GM12892 (cell line): ENCODE measurements at regions not wholly inside any gene's neighbourhood (a gene's known extent, or its start where the extent isn't known, plus 50 kb on each side); places are given as distances from the start of the nearest gene placed in this dataset.
A peak's percentile ranks its signal among the peaks of the same experiment; 100 is the strongest.

Experiments used
- DNase-seq: peaks from one replicate; pipeline ENCODE4 v3.0.0; 2011; ENCODE audit not compliant: insufficient read length
- FAIRE-seq: peaks from 2 replicates; lab custom pipeline; 2011; peaks lifted over from hg19 to GRCh38; lab: Jason Lieb, UNC
- POLR2A ChIP-seq: IDR thresholded peaks from 2 replicates; pipeline ENCODE4 v1.6.1; 2011; ENCODE audit warnings: low read depth, low read length, control low read depth
- POLR2AphosphoS5 ChIP-seq: IDR thresholded peaks from 2 replicates; pipeline ENCODE4 v1.6.1; 2011; ENCODE audit warnings: low read depth, low read length, control low read depth
- TAF1 ChIP-seq: IDR thresholded peaks from 2 replicates; pipeline ENCODE4 v1.6.1; 2011; ENCODE audit warnings: low read depth, mild to moderate bottlenecking, control low read depth, low read length, borderline replicate concordance

DNA sequence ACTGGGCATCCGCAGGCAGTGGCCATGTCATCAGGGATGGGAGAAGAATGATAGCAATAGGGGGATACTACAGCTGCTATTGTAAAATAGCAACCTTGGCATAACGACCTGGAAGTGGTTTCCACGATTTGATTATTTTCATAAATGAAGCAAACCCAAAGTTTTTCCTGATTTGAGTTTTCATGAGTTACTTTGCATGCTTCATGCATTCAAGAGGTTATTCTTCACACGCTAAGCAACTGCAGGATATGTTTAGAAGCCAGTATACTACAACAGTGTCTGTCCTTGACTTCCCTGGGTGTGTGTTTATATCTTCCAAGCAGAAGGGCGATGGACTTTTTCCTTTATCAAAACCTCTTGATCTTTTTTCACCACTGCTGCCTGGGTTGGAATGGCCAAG, 281.1 kb upstream of the DUSP10 start:
- no peak for DNase-seq
- FAIRE-seq: no peak
- TF ChIP-seq TAF1 (no peak), POLR2AphosphoS5 (no peak), POLR2A (no peak)

DNA sequence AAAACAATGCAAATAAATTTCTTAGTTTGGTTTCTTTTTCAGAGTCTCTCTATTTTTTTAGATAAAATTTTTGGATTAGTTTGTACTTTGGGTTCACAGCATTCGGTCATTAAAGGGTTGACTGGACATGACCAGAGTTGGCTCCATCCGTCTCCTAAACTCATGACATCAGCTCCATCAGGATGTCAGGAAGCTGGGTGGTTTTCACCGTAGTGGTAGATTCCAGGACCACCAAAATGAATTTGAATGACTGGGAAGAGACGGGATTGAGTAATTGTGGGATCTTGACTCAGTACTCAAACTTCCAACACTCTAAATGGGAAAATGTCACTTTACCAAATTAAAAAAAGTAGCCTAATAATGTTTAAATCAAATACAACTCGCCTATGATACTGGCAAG, 279.2 kb upstream of the DUSP10 start:
- DNase-seq: no peak

DNA sequence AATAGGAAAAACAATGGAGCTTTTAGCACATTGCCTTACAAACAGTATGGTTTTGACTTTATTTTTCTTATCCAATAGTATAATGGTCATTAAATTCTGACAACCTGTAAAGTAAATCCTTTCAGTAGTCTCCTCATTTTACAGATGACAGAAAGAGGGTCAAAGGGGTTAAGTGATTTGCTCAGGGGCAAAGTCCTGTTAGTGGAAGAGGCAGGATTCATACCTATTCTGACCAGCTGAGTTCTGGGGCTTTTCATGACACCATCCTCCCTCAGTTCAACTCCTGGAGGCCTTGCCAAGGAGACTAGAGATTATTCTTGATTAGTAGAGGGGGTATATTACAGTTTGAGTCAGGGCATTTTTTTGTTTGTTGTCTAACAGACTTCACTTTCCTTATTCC, 278.7 kb upstream of the DUSP10 start:
- FAIRE-seq (no peak), DNase-seq (no peak)
- no peak for TF ChIP-seq POLR2A
- no peak for TF ChIP-seq TAF1
- TF ChIP-seq POLR2AphosphoS5: no peak

More for the DNA sequence above, 279.2 kb upstream of the DUSP10 start:
- TF ChIP-seq POLR2AphosphoS5: no peak
- no peak for TF ChIP-seq POLR2A
- TF ChIP-seq TAF1: no peak
- FAIRE-seq: no peak

DNA sequence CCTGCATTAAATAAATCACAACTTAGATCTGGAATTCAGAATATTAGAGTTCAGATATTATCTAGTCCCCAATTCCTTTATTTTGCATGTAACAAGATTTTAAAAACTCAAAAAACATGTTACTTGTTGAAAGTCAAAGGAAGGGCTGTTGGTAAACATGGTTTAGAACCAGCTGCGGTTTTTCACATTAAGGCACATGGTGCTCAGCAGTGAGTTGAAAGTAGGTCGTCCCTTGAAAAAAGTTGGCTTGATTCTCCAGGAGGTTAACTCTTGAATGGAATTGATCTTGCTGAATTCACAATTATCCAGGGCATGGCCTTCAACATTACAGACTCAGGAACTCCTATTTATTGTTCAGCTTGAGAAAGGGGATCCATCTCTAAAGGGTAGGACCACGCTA, 277.1 kb upstream of the DUSP10 start:
- FAIRE-seq (no peak), DNase-seq (no peak)
- TF ChIP-seq POLR2AphosphoS5 (no peak), POLR2A (no peak), TAF1 (no peak)

DNA sequence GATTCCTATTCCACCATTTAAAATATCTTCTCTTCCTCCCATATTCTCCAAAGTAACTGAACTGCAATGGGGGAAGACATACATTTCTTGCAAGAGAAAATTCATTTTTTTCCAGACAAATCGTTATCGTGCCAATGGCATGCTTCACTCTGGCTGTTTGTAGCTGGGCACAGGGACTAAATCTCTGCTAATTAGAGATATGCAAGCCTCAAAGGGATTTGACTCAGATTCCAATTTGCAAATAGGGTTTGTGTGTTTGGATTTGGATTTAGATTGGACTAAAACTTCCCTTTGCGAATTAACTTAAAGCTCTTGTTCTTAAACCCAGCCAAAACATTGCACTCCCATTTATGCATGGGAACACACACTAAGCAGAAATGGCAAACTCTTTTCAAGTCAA, 276.2 kb upstream of the DUSP10 start:
- FAIRE-seq: no peak
- DNase-seq: no peak
- TF ChIP-seq POLR2A (no peak), POLR2AphosphoS5 (no peak), TAF1 (no peak)

DNA sequence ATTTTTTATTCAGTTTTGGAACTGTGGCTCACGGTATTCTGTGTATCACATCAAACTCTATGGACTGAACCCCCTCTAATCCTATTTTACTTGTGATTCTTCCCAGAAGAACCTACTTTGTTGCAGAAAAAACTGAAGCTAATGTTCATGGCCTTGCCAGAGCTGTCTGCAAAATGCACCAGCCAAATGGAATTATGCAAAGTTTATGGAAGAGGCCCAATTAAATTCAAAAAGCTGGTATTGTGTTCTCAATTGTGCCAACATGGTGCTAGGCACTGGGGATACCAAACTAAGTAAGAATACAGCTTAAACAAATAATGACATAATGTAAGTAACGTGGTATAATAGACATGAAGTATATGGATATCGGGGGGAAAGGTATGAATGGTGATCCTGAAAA, 273.8 kb upstream of the DUSP10 start:
- no peak for TF ChIP-seq POLR2AphosphoS5
- no peak for TF ChIP-seq POLR2A
- TF ChIP-seq TAF1: no peak
- FAIRE-seq (no peak), DNase-seq (no peak)

DNA sequence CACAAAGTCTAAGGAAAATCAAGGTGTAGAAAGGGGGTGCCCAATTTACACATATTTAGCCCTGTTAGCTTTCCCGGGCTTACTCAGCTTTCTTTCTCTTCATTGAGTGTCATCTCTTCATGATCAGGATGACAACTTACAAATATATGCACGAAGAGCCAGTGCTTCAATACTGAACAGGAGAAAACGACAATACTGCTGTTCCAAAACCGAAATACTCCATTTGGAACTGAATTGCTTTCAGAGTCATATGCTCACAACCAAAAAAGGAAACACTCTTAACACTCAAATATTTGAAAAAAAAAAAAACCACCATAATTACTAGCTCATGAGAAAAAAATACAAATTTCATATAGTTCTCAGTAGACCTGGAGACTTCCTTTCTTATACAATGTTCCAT, 272.1 kb upstream of the DUSP10 start:
- no peak for TF ChIP-seq POLR2AphosphoS5
- no peak for TF ChIP-seq POLR2A
- TF ChIP-seq TAF1: no peak
- DNase-seq (no peak), FAIRE-seq (no peak)

DNA sequence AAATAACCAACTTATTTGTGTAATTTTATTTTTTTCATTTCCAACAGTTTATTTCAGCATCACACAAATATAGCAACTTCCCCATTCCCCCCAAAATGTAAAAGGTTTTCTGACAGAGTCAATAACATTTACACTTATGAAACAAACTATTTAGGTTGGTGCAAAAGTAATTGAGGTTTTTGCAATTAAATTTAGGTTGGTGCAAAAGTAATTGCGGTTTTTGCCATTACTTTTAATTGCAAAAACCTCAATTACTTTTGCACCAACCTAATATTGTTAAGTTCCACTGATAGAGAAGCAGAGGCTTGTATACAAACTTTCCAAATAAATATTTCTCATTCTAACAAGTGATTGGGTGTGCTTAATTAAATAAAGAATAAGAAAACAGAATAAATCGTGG, 270.9 kb upstream of the DUSP10 start:
- no peak for DNase-seq

DNA sequence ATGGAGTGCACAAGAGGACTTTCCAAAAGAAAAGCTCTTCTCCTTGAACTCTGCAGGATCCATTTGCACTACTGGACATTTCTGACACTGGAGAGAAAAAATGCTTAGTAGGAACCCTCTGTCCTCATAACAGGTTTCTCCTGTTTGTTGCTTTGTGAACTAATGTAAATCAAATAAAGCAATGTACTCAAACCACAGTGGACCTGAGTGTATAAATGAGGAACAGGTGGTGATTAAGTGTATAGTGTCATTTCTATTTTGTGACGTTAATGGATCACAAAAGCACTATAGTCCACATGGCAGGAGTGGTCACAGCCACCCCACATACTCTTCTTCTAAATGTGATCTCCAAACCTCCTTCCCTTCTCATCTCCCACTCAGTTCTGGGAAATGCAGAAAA, 268.4 kb upstream of the DUSP10 start:
- TF ChIP-seq POLR2AphosphoS5: no peak
- no peak for TF ChIP-seq POLR2A
- TF ChIP-seq TAF1: no peak
- peak; percentile 58 for FAIRE-seq
- no peak for DNase-seq

More for the DNA sequence above, 270.9 kb upstream of the DUSP10 start:
- TF ChIP-seq TAF1 (no peak), POLR2A (no peak), POLR2AphosphoS5 (no peak)
- FAIRE-seq: no peak

DNA sequence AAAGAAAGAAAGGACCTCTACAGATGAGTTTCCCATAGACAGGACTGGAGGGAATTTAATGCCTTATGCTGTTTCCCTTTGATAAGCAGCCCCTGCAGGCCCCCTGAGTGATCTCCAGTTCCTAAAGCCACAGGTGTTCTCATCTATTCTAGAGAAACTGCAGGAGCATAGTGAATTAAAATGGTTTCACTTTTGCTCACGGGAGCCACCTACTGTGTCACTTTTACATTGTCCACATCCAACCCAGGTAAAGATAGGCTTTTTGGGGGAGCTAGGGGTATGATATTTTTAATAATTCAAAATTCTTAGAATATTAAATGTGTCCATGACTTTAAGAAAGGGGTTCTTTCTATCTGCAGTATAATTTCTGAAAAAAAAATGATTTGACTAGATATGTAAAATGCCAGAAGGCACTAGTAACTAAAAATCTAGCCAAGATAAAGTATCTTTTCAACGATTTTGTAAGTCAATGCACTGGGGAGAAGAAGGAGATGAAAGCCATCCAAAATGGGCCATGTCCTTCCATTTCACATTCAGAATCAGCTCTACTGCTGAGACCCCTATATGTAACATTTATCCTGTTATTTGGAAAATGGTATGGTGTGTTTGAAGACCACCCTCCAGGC, 267.3 kb upstream of the DUSP10 start:
- no peak for DNase-seq
- FAIRE-seq: no peak
- TF ChIP-seq POLR2AphosphoS5: no peak
- TF ChIP-seq POLR2A: no peak
- no peak for TF ChIP-seq TAF1

DNA sequence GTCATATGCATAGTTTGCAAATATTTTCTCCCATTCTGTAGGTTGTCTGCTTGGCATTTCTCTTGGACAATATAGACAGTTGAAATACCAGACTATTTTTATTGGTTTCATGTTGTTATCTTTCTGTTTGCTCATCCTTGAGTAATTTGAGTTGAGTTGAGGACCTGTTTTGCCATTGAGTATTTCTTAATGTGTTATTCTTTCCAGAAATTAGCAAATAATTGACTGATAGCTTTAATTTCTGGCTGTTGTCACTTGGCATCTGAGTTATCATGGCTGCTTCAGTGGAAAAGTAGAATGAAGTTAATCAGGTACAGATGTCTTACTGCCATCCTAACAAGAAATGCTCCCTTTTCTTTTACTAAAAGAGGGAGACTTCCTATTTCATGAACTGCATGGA, 264.8 kb upstream of the DUSP10 start:
- FAIRE-seq: peak; percentile 57
- no peak for TF ChIP-seq POLR2A
- no peak for TF ChIP-seq POLR2AphosphoS5
- no peak for TF ChIP-seq TAF1
- no peak for DNase-seq

DNA sequence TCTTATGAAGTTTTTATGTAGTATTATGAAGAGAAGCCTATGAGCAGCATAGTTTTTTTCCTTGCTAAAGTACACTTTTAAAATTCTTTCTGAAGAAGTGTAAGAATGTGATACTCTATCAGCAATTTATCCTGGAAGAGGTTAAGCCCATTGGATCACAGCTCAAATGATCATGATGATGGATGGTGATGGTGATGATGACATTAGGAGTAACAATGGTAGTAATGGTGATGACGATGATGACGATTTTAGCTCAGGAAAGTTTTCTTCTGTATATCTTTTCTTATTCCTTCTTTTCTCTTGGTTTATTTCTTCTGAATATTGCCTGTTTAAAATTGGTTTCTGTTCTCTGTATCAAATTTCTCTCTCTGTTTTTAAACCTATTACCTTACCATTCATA, 262.9 kb upstream of the DUSP10 start:
- FAIRE-seq: no peak
- DNase-seq: no peak
- TF ChIP-seq TAF1 (no peak), POLR2A (no peak), POLR2AphosphoS5 (no peak)
